HCT116 (cell line): ENCODE measurements at regions not wholly inside any gene's neighbourhood (a gene's known extent, or its start where the extent isn't known, plus 50 kb on each side); places are given as distances from the start of the nearest gene placed in this dataset.

ENCODE experiments used
- CEBPB ChIP-seq: IDR thresholded peaks from 2 replicates; pipeline ENCODE4 v1.6.1; 2012; ENCODE audit warnings: low read depth
- EGR1 ChIP-seq: IDR thresholded peaks from 2 replicates; pipeline ENCODE4 v1.6.1; 2012; ENCODE audit warnings: low read depth
- SP1 ChIP-seq: IDR thresholded peaks from 2 replicates; pipeline ENCODE4 v1.6.1; 2012; ENCODE audit warnings: low read depth
- SRF ChIP-seq: IDR thresholded peaks from 2 replicates; pipeline ENCODE4 v1.6.1; 2012; ENCODE audit warnings: low read depth
- YY1 ChIP-seq: IDR thresholded peaks from 2 replicates; pipeline ENCODE4 v1.6.1; 2011; ENCODE audit warnings: low read length, low read depth, moderate library complexity, mild to moderate bottlenecking; ENCODE audit not compliant: insufficient replicate concordance; ENCODE audit errors: extremely low read depth
- ZNF274 ChIP-seq: fragments of 200-500 bp; sonication (Bioruptor generic); IDR thresholded peaks from 2 replicates; pipeline ENCODE4 v1.6.1; 2014; ENCODE audit warnings: mild to moderate bottlenecking, low read depth, low read length, inconsistent platforms
- TF ChIP-seq, protein P1 (sequence below), 3 experiments: fragments of 200-600 bp in 1 of 3; sonication (generic) in 1 of 3; IDR thresholded peaks in 2 of 3; conservative IDR thresholded peaks in 1 of 3; 2 replicates each; pipeline ENCODE4 v1.5.1; 2012 to 2017; ENCODE audit warnings: low read depth in 2 of 3, low read length in 2 of 3, antibody characterized with exemption in 1 of 3, borderline replicate concordance in 1 of 3, control low read depth in 1 of 3, mild to moderate bottlenecking in 1 of 3, mixed read lengths in 1 of 3, mixed run types in 1 of 3, moderate library complexity in 1 of 3; ENCODE audit not compliant: insufficient read depth in 1 of 3
- TF ChIP-seq, protein P2 (sequence below): IDR thresholded peaks from 2 replicates; pipeline ENCODE4 v1.6.1; 2012; ENCODE audit warnings: low read depth

DNA sequence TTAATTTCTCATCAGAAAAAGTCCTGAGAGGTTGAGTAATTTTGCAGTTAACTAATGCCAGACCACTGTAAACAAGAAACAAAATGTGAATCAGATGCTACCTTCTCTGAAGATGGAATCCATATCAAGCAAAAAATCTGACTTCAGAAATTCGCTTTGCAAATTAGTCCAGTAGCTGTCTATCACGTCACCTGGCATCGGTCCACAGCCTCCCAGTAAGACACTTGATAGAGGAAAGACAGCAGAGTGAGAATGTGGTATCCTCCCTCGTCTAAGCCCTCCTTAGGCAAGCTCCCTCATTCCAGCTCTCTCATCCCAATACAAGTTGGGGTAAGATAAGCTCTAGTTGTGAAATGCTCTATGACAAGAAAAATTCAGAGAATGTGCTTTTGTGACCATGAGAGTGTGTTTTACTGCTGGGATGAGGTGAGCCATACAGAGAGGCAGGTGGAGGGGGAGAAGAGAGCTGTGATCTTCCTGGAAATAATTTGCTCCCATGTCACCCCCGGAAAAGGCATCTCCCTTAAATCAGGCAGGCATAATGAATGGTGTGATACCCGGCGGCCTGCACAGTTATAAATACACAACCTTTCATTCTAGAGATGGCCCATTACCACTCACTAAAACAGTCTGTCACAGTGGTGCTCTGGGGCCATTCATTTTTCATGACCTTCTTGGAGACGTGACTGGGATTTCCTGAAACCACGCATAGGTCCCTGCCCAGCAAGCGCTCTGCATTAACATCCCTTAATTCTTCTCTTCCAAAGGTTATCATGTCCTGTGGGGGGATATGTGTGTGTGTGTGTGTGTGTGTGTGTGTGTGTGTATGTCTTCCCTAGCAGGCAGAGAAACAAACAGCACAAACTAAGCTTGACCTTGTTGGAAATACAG is 602.0 kb upstream of the KCNMB2 start:
- TF ChIP-seq SP1: no peak
- TF ChIP-seq, protein P1, sequence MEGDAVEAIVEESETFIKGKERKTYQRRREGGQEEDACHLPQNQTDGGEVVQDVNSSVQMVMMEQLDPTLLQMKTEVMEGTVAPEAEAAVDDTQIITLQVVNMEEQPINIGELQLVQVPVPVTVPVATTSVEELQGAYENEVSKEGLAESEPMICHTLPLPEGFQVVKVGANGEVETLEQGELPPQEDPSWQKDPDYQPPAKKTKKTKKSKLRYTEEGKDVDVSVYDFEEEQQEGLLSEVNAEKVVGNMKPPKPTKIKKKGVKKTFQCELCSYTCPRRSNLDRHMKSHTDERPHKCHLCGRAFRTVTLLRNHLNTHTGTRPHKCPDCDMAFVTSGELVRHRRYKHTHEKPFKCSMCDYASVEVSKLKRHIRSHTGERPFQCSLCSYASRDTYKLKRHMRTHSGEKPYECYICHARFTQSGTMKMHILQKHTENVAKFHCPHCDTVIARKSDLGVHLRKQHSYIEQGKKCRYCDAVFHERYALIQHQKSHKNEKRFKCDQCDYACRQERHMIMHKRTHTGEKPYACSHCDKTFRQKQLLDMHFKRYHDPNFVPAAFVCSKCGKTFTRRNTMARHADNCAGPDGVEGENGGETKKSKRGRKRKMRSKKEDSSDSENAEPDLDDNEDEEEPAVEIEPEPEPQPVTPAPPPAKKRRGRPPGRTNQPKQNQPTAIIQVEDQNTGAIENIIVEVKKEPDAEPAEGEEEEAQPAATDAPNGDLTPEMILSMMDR (IDR thresholded peaks at IDR 0.05 in 2 of 3, conservative IDR thresholded peaks at IDR 0.05 in 1 of 3; ENCODE audit: borderline replicate concordance in 1 of 3, insufficient read depth in 1 of 3, low read depth in 2 of 3, low read length in 2 of 3): no peak
- no peak for TF ChIP-seq CEBPB
- TF ChIP-seq ZNF274: no peak
- TF ChIP-seq SRF: no peak
- TF ChIP-seq YY1: no peak
- TF ChIP-seq EGR1: no peak
- TF ChIP-seq, protein P2, sequence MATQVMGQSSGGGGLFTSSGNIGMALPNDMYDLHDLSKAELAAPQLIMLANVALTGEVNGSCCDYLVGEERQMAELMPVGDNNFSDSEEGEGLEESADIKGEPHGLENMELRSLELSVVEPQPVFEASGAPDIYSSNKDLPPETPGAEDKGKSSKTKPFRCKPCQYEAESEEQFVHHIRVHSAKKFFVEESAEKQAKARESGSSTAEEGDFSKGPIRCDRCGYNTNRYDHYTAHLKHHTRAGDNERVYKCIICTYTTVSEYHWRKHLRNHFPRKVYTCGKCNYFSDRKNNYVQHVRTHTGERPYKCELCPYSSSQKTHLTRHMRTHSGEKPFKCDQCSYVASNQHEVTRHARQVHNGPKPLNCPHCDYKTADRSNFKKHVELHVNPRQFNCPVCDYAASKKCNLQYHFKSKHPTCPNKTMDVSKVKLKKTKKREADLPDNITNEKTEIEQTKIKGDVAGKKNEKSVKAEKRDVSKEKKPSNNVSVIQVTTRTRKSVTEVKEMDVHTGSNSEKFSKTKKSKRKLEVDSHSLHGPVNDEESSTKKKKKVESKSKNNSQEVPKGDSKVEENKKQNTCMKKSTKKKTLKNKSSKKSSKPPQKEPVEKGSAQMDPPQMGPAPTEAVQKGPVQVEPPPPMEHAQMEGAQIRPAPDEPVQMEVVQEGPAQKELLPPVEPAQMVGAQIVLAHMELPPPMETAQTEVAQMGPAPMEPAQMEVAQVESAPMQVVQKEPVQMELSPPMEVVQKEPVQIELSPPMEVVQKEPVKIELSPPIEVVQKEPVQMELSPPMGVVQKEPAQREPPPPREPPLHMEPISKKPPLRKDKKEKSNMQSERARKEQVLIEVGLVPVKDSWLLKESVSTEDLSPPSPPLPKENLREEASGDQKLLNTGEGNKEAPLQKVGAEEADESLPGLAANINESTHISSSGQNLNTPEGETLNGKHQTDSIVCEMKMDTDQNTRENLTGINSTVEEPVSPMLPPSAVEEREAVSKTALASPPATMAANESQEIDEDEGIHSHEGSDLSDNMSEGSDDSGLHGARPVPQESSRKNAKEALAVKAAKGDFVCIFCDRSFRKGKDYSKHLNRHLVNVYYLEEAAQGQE: no peak
